DMS 273 (cell line): ENCODE measurements at regions not wholly inside any gene's neighbourhood (a gene's known extent, or its start where the extent isn't known, plus 50 kb on each side); places are given as distances from the start of the nearest gene placed in this dataset.
"Not testable (repeated sequence)": the region's sequence is repeated elsewhere in the genome, so short reads cannot be mapped to it uniquely, and the experiment has no call there.

Source experiments
- DNase-seq: peaks from one replicate; lab custom pipeline; 2025; ENCODE audit not compliant: unreplicated experiment; lab: John Stamatoyannopoulos, UW

DNA sequence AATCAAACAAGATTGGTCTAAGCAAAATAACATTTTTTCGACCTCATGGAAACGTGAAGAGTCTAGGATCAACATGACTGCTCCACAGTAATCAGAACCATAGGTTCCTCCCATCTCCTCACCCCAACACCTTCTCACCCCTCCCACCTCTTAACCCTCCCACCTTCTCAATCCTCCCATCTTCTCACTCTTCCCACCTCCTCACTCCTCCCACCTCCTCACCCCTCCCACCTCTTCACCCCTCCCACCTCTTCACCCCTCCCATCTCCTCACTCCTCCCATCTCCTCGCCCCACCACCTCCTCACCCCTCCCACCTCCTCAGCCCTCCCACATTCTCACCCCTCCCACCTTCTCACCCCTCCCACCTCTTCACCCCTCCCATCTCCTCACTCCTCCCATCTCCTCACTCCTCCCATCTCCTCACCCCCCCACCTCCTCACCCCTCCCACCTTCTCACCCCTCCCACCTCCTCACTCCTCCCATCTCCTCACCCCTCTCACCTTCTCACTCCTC lies 567.4 kb downstream of the C6orf118 start:
- DNase-seq: no peak

DNA sequence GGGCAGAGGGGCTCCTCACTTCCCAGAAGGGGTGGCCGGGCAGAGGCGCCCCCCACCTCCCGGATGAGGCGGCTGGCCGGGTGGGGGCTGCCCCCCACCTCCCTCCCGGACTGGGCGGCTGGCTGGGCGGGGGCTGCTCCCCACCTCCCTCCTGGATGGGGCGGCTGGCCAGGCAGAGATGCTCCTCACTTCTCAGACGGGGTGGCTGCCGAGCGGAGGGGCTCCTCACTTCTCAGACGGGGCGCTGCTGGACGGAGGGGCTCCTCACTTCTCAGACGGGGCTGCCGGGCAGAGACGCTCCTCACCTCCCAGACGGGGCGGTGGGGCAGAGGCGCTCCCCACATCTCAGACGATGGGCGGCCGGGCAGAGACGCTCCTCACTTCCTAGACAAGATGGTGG lies 573.3 kb downstream of the C6orf118 start:
- not testable (repeated sequence) for DNase-seq

DNA sequence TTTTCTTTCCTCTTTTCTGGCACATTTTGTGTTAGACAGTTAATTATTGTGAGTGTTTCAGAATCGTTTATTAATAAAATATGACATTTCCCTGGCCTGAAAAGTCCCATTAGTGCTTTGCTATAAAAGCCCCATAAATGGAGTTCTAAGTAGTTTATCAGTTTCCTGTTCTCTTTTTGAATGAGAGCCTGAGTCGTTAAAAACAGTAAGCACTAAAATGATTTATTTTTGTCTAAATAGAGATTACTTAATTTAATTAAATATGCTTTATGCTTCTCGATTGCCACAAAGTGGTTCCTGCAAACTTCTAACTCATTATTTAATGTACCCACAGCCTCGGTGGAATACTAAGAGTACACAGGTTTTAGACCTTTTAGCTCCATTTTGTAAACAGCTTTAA lies 577.9 kb downstream of the C6orf118 start:
- no peak for DNase-seq

- no peak for DNase-seq
Measured at GRCh38 chr6:164721460-164721859, 587.9 kb downstream of the C6orf118 start.

DNA sequence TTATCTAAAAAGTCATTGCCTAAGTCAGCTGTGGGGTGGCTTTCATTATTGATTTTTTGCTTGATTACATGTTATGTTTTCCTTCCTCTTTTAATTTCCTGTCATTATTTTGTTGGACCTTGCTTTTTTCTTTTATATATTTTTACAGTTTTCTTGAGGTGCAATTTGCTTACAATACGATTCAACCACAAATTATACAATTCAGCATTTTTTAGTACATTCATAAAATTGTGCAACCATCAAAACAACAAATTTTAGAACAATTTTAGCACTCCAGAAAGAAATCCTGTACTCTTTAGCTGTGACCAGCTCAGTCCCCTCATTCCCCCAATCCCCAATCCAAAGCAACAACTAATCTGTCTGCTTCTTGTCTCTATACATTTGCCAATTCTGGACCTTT lies 608.9 kb downstream of the C6orf118 start:
- DNase-seq: no peak

DNA sequence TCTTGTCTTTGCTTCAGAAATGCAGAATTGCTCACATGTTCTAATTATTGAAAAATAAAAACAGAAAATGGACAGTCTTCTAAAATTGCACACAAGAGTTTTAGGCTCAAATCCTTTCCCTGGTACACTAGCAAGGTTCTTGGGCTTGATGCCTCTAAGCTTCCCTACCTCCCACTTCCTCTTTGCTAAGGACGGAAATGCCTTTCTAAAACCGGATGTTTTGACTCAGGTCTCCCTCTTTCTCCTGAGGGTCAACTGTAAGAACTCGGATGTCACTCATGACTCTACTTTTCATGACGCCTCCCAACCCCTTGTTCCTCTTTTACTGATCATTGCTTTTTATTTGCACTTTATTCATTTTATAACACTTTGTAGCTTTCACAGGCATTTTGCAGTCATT lies 613.5 kb downstream of the C6orf118 start:
- no peak for DNase-seq

- no peak for DNase-seq
Measured at GRCh38 chr6:164694386-164694785, 615.0 kb downstream of the C6orf118 start.

DNA sequence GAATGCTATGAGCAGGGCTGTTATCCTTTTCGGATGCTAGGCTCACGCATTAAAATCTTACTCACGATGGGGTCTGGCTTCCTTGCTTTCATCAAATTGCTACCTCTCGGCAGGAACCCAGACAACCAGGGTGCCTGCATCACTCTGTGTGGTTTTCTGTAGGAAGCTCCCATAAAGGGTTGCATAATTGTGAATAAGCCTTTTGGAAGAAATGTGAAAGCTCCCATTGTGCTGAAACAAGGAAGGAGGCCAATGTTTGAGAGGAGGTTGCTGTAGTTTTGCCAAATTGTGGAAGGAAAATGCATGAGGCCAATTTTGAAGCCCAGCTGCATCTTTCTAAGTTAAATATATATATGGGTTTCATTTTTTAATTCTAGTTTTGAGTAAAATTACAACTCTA lies 615.5 kb downstream of the C6orf118 start:
- no peak for DNase-seq

GRCh38 chr6:164692772-164693510 lies 616.5 kb downstream of the C6orf118 start:
- DNase-seq: no peak

DNA sequence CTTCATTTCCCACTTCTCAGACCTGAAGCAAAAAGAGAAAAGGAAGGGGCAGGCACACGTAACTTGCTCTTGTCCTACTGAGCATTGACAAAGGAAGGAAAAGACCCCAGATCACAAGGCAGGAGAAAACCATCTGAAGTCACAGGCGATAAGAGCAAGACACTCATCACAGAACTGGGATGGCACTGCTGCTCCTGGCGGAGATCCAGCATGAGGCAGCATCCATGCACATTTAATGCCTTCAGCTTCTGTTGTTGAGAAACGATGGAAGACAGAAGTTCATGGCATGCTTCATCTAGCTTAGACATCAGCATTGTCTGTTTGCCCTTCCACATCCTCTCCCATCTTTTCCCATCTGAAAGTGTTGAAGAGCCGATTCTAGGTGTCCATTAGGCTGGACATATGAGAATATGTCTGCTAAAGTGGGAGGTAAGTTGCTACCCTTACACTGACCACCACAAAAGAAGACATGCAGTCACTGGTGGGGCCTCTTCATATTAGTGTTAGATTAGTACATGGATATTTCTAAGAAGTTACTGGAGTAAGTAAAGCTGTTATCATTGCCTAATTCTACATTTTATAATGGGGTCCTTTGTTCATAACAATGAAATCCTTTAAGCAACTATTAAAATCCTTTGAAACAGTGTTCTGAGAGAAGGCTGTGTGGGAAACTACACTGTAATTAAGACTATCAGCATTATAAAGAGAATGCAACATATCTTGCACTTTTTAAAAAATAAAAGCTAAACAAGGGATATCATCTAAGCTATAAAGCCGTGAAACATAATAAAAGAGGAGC lies 618.5 kb downstream of the C6orf118 start:
- DNase-seq: no peak

DNA sequence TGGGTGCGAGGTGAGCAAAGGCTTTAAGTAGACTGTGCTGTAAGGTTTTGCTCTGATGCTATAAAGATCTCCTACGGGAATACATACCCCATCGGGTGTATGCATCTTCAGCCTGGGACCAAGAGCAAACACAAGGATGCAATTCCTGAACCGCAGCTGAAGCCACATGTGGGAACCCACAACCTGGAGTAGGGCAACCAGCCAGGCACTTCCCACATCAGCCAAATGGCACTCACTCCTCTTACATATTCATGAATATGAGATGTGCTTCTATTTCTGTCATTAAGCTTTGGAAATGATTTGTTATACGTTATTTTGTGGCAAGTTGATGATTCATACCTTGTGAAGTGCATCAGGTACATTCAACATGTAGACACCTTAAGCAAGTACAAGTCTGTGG lies 619.2 kb downstream of the C6orf118 start:
- no peak for DNase-seq

- no peak for DNase-seq
Measured at GRCh38 chr6:164665328-164665727, 644.1 kb downstream of the C6orf118 start.

DNA sequence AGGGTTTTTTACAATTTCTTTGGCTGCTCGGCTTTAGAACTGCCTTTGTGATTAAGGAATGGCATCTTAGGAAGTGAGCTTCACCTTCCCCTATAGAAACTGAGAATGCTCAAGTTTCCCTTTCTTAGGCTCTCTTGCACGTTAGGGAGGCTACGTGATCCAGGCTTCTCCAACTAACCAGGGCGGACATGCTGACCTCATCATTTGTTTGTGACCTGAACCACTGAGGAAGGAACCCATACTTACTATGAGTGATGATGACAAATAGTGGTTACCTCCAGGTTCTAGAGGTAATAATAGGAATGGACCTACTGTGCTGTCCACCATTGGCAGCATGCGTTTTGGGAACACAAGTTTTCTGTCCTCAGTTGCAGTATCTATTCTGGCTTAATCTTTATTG lies 645.8 kb downstream of the C6orf118 start:
- DNase-seq: no peak

DNA sequence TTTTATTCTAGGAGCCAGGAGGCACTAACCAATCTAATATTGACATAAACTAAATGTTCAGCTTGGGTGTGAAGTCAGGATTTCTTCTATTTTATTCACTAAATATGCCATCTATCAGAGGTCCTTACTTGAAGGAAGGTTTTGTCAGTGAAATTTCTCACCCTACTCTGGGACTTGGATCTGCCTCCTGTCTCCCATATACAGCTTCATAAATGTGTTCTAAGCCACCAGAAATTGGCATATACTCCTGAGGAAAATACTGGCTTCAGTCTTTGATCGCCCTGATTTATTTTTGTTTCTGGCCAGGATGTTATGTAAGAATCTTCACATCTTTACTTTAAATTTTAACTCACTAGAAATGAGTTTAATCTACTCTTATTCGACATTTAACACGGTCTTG lies 647.7 kb downstream of the C6orf118 start:
- no peak for DNase-seq

DNA sequence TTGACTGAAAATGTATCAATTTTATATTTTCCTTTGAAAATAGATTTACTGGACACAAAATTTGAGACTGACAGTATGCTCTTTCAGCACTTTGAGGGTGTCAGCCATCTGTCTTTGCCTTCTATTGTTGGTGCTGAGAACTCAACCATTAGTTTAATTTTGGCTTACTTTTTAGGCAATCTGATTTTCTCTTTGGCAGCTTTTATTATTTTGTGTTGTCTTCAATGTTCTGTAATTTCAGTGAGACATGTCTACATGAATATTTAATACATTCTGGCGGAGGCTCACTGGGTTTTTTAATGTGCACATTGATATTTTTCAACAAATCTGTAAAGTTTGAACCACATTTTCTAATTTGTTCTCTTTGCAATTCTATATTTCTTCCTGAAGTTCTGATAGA lies 648.6 kb downstream of the C6orf118 start:
- no peak for DNase-seq

GRCh38 chr6:164640956-164641355 lies 668.4 kb downstream of the C6orf118 start:
- no peak for DNase-seq

DNA sequence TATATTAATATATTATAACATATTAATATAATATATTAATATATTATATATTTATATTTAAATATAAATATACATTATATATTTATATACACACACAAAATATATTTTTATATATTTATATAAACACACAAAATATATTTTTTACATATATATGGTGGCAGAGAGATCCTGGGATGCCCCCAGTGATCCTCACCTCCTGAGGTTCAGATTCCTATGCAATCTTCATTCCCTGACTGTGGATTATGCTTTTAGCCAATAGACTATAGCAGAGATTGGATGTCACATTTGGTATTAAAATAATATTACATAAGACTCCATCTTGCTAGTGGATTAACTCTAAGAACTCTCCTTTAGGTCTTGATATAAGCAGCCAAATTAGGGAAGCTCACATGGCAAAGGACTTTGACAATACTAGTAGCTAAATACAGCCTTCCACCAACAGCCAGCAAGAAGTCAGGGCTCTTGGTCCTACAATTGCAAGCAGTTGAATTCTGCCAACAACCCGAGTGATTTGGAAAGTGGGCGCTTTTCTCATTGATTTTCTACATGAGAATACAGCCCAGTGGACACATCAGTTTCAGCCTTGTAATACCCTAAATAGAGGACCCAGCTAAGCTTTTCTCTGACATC lies 681.0 kb downstream of the C6orf118 start:
- DNase-seq: no peak

DNA sequence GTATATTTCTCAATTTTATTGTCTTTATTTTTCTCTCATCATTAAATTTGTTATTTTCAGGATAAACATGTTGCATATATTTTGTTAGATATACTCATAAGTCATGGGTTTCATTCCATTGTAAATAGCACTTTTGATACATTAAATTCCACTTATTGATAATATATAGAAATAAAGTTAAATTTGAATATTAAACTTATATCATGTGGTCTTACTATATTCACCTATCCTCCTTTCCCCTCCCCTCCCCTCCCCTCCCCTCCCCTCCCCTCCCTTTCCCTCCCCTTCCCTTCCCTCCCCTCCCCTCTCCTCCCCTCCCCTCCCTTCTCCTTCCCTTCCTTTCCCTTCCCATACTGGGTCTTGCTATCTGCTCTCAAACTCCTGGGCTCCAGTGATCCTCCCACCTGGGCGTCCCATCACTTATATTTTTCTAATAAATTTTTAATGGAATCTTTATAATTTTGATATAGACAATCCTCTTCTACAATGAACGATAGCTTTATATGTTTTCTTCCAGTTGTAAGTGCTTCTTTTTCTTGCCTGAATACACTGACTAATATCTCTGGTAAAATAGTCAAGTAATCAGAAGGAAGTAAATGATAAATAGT lies 692.4 kb downstream of the C6orf118 start:
- DNase-seq: no peak

DNA sequence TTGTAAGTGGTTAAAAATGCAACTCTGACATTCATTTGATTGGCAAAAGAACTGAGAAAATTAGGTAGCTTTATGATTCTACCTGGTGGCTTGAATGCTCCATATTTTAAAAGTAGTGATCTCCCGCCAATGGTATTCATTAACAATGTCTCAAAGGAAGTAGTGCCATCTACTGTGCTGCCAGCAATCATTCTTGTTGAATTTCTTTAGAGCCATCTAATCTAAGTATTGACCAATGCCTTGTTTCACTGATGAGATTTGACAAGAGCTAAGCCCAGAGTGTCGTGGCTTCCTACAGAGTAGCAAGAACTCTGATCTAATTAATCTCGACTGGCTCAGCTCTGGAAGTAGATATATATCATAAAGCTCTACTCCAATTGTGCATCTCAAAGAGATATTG lies 696.7 kb downstream of the C6orf118 start:
- no peak for DNase-seq

GRCh38 chr6:164610859-164611258 lies 698.5 kb downstream of the C6orf118 start:
- not testable (repeated sequence) for DNase-seq

DNA sequence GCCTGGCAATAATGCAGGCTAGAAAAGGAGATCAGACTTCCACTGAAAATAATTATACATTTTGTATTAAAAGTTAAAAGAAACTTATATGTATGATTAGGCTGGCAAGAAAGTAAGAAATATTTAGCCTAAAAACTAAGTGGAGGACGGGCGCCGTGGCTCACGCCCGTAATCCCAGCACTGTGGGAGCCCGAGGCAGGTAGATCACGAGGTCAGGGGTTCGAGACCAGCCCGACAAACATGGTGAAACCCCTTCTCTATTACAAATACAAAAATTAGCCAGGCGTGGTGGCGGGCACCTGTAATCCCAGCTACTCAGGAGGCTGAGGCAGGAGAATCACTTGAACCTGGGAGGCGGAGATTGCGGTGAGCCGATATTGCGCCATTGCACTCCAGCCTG lies 707.0 kb downstream of the C6orf118 start:
- not testable (repeated sequence) for DNase-seq
